NB4 (cell line): ENCODE measurements at regions not wholly inside any gene's neighbourhood (a gene's known extent, or its start where the extent isn't known, plus 50 kb on each side); places are given as distances from the start of the nearest gene placed in this dataset.

Experiments
- CTCF ChIP-seq: IDR thresholded peaks from one replicate; pipeline ENCODE4 v1.5.1; 2012; ENCODE audit warnings: low read depth, low read length
- POLR2A ChIP-seq: IDR thresholded peaks from 2 replicates; pipeline ENCODE4 v1.6.1; 2011; ENCODE audit warnings: mild to moderate bottlenecking; ENCODE audit not compliant: insufficient read length; ENCODE audit errors: extremely low read depth

- TF ChIP-seq CTCF, result no peak
- TF ChIP-seq POLR2A, result no peak
Observed at GRCh38 chr6:74932232-74932888, 273.5 kb downstream of the COL12A1 start.
